Limb (tissue), 2 donors: ENCODE measurements at regions not wholly inside any gene's neighbourhood (a gene's known extent, or its start where the extent isn't known, plus 50 kb on each side); places are given as distances from the start of the nearest gene placed in this dataset.

Source experiments
- DNase-seq, 2 donors: peaks; one replicate each; pipeline ENCODE4 v3.0.0-alpha.2; 2016; ENCODE audit errors: extremely low spot score in 2 of 2

GRCh38 chr3:102599819-102600576 lies 165.2 kb downstream of the ZPLD1 start:
- DNase-seq = no peak

- DNase-seq = no peak
Observed at GRCh38 chr3:102605153-102605552, 170.3 kb downstream of the ZPLD1 start.

- DNase-seq = no peak
Observed at GRCh38 chr3:102608875-102609274, 174.1 kb downstream of the ZPLD1 start.

GRCh38 chr3:102614021-102614569 lies 179.3 kb downstream of the ZPLD1 start:
- DNase-seq = no peak

GRCh38 chr3:102614585-102614984 lies 179.8 kb downstream of the ZPLD1 start:
- peak in 1 of 2 donors; percentile 9 for DNase-seq

- no peak for DNase-seq
Observed at GRCh38 chr3:102617381-102617780, 182.6 kb downstream of the ZPLD1 start.

- no peak for DNase-seq
Observed at GRCh38 chr3:102619361-102619760, 184.5 kb downstream of the ZPLD1 start.

- DNase-seq = no peak
Observed at GRCh38 chr3:102629943-102630342, 195.1 kb downstream of the ZPLD1 start.

GRCh38 chr3:102630531-102630930 lies 195.7 kb downstream of the ZPLD1 start:
- DNase-seq = no peak

- DNase-seq = no peak
Observed at GRCh38 chr3:102643546-102643945, 208.7 kb downstream of the ZPLD1 start.

GRCh38 chr3:102646557-102646956 lies 211.7 kb downstream of the ZPLD1 start:
- DNase-seq = no peak

- DNase-seq = no peak
Observed at GRCh38 chr3:102660653-102661052, 225.8 kb downstream of the ZPLD1 start.

GRCh38 chr3:102661707-102662497 lies 227.1 kb downstream of the ZPLD1 start:
- DNase-seq = no peak

- no peak for DNase-seq
Observed at GRCh38 chr3:102662498-102662772, 227.6 kb downstream of the ZPLD1 start.

- no peak for DNase-seq
Observed at GRCh38 chr3:102664126-102664525, 229.3 kb downstream of the ZPLD1 start.

- DNase-seq = no peak
Observed at GRCh38 chr3:102665183-102665582, 230.4 kb downstream of the ZPLD1 start.

GRCh38 chr3:102668247-102668646 lies 233.4 kb downstream of the ZPLD1 start:
- no peak for DNase-seq

- DNase-seq = no peak
Observed at GRCh38 chr3:102670986-102671385, 236.2 kb downstream of the ZPLD1 start.

- DNase-seq = no peak
Observed at GRCh38 chr3:102672305-102672704, 237.5 kb downstream of the ZPLD1 start.

- DNase-seq = peak; percentile 86 to 87
Observed at GRCh38 chr3:102673271-102674115, 238.7 kb downstream of the ZPLD1 start.

GRCh38 chr3:102674284-102674683 lies 239.5 kb downstream of the ZPLD1 start:
- no peak for DNase-seq

- DNase-seq = no peak
Observed at GRCh38 chr3:102676424-102676823, 241.6 kb downstream of the ZPLD1 start.
